ENCODE measurements at regions not wholly inside any gene's neighbourhood (a gene's known extent, or its start where the extent isn't known, plus 50 kb on each side); places are given as distances from the start of the nearest gene placed in this dataset.

DNA sequence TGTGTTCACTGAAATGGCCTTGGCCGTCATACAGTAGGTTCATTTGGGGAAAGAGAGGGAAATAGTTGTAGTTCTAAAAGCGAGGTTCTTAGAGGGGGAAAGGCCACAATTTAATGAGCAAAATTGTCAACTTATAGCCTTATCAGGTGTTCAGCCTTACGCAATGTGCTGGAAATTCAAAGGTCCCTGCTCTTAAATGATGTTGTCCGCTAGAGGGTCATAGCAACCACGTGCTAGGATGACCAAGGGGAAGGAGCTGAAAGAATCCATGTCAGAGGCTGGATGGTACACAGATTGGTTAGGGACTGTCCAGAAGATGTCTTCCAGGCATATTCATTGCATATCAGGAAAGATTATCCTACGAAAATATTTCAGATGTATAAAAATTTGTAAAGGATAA lies 282.3 kb upstream of the MEX3C start:
- no peak for TF ChIP-seq SMARCA5 (IDR thresholded peaks at IDR 0.05)
- TF ChIP-seq IRF5 (IDR thresholded peaks at IDR 0.05; ENCODE audit: borderline replicate concordance), result no peak
- TF ChIP-seq CTCF (IDR thresholded peaks at IDR 0.05 in 2 of 3, conservative IDR thresholded peaks at IDR 0.05 in 1 of 3; ENCODE audit: control insufficient read depth in 2 of 3, extremely low read depth in 1 of 3, insufficient read depth in 1 of 3, low read depth in 3 of 3, low read length in 3 of 3), result no peak
- no peak for TF ChIP-seq ETV6 (conservative IDR thresholded peaks at IDR 0.05 in 1 of 2, IDR thresholded peaks at IDR 0.05 in 1 of 2; ENCODE audit: borderline replicate concordance in 1 of 2, low read depth in 1 of 2)
- TF ChIP-seq POLR2A (IDR thresholded peaks at IDR 0.05; ENCODE audit: low read depth, low read length), result no peak
- TF ChIP-seq, protein P1, sequence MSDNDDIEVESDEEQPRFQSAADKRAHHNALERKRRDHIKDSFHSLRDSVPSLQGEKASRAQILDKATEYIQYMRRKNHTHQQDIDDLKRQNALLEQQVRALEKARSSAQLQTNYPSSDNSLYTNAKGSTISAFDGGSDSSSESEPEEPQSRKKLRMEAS (IDR thresholded peaks at IDR 0.05; ENCODE audit: low read depth, low read length), result no peak
- no peak for TF ChIP-seq EZH2 (IDR thresholded peaks at IDR 0.05; ENCODE audit: borderline replicate concordance, control insufficient read depth, low read depth, low read length)
- TF ChIP-seq FOS (IDR thresholded peaks at IDR 0.05; ENCODE audit: borderline replicate concordance, extremely low read depth, insufficient read length), result no peak
- TF ChIP-seq POLR2AphosphoS5 (IDR thresholded peaks at IDR 0.05; ENCODE audit: low read length), result no peak

Measured in GM12878 (cell line).